ENCODE measurements at regions not wholly inside any gene's neighbourhood (a gene's known extent, or its start where the extent isn't known, plus 50 kb on each side); places are given as distances from the start of the nearest gene placed in this dataset.

GRCh38 chr13:47610687-47611086 is 390.4 kb downstream of the SUCLA2 start:
- Histone ChIP-seq H3K9ac (ENCODE audit: low read length in 5 of 5) (no peak overlapping the region), H3K4me1 (ENCODE audit: control insufficient read depth in 5 of 5, insufficient read depth in 5 of 5, low read length in 5 of 5) (no peaks in the 10 kb centered on the region), H3K4me3 (ENCODE audit: low read depth in 1 of 5, low read length in 5 of 5) (no peak overlapping the region), H3K27me3 (ENCODE audit: control insufficient read depth in 5 of 5, insufficient read depth in 4 of 5, low read length in 5 of 5) (no peaks in the 10 kb centered on the region), H3K9me3 (ENCODE audit: control insufficient read depth in 5 of 5, low read length in 5 of 5) (no peaks in the 10 kb centered on the region), H3K27ac (ENCODE audit: low read depth, low read length) (no peak overlapping the region), H3K36me3 (ENCODE audit: control insufficient read depth in 5 of 5, insufficient read depth in 5 of 5, low read length in 5 of 5) (no peaks in the 10 kb centered on the region)

- peaks cover 0 to 4% (median 0%) of the 10 kb centered on the region in 5 donors for H3K9me3 ChIP-seq (ENCODE audit: control insufficient read depth in 5 of 5, low read length in 5 of 5)
- H3K27me3 ChIP-seq (ENCODE audit: control insufficient read depth in 5 of 5, insufficient read depth in 4 of 5, low read length in 5 of 5): no peaks in the 10 kb centered on the region
- H3K4me1 ChIP-seq (ENCODE audit: control insufficient read depth in 5 of 5, insufficient read depth in 5 of 5, low read length in 5 of 5): no peaks in the 10 kb centered on the region
- no peak overlapping the region for H3K9ac ChIP-seq (ENCODE audit: low read length in 5 of 5)
- H3K36me3 ChIP-seq (ENCODE audit: control insufficient read depth in 5 of 5, insufficient read depth in 5 of 5, low read length in 5 of 5): no peaks in the 10 kb centered on the region
- H3K4me3 ChIP-seq (ENCODE audit: low read depth in 1 of 5, low read length in 5 of 5): no peak overlapping the region
- H3K27ac ChIP-seq (ENCODE audit: low read depth, low read length): no peak overlapping the region
Measured at GRCh38 chr13:47603365-47603764, 397.7 kb downstream of the SUCLA2 start.

GRCh38 chr13:47598340-47598911 is 402.6 kb downstream of the SUCLA2 start:
- peaks cover 0 to 13% (median 6%) of the 10 kb centered on the region in 5 donors for H3K9me3 ChIP-seq (ENCODE audit: control insufficient read depth in 5 of 5, low read length in 5 of 5)
- no peak overlapping the region for H3K9ac ChIP-seq (ENCODE audit: low read length in 5 of 5)
- H3K4me3 ChIP-seq (ENCODE audit: low read depth in 1 of 5, low read length in 5 of 5): no peak overlapping the region
- no peak overlapping the region for H3K27ac ChIP-seq (ENCODE audit: low read depth, low read length)
- H3K36me3 ChIP-seq (ENCODE audit: control insufficient read depth in 5 of 5, insufficient read depth in 5 of 5, low read length in 5 of 5): no peaks in the 10 kb centered on the region
- H3K27me3 ChIP-seq (ENCODE audit: control insufficient read depth in 5 of 5, insufficient read depth in 4 of 5, low read length in 5 of 5): no peaks in the 10 kb centered on the region
- H3K4me1 ChIP-seq (ENCODE audit: control insufficient read depth in 5 of 5, insufficient read depth in 5 of 5, low read length in 5 of 5): no peaks in the 10 kb centered on the region

- Histone ChIP-seq H3K9me3 (ENCODE audit: control insufficient read depth in 5 of 5, low read length in 5 of 5) (peaks cover 0 to 17% (median 6%) of the 10 kb centered on the region in 5 donors), H3K4me3 (ENCODE audit: low read depth in 1 of 5, low read length in 5 of 5) (no peak overlapping the region)
Measured at GRCh38 chr13:47594833-47595232, 406.2 kb downstream of the SUCLA2 start.

GRCh38 chr13:47592256-47592655 is 408.8 kb downstream of the SUCLA2 start:
- Histone ChIP-seq H3K27me3 (ENCODE audit: control insufficient read depth in 5 of 5, insufficient read depth in 4 of 5, low read length in 5 of 5) (no peaks in the 10 kb centered on the region), H3K4me3 (ENCODE audit: low read depth in 1 of 5, low read length in 5 of 5) (no peak overlapping the region), H3K27ac (ENCODE audit: low read depth, low read length) (no peak overlapping the region), H3K9ac (ENCODE audit: low read length in 5 of 5) (no peak overlapping the region), H3K9me3 (ENCODE audit: control insufficient read depth in 5 of 5, low read length in 5 of 5) (peaks cover 0 to 17% (median 6%) of the 10 kb centered on the region in 5 donors), H3K4me1 (ENCODE audit: control insufficient read depth in 5 of 5, insufficient read depth in 5 of 5, low read length in 5 of 5) (no peaks in the 10 kb centered on the region), H3K36me3 (ENCODE audit: control insufficient read depth in 5 of 5, insufficient read depth in 5 of 5, low read length in 5 of 5) (no peaks in the 10 kb centered on the region)

More at GRCh38 chr13:47594833-47595232, 406.2 kb downstream of the SUCLA2 start:
- Histone ChIP-seq H3K4me1 (ENCODE audit: control insufficient read depth in 5 of 5, insufficient read depth in 5 of 5, low read length in 5 of 5) (no peaks in the 10 kb centered on the region), H3K36me3 (ENCODE audit: control insufficient read depth in 5 of 5, insufficient read depth in 5 of 5, low read length in 5 of 5) (no peaks in the 10 kb centered on the region), H3K9ac (ENCODE audit: low read length in 5 of 5) (no peak overlapping the region), H3K27ac (ENCODE audit: low read depth, low read length) (no peak overlapping the region), H3K27me3 (ENCODE audit: control insufficient read depth in 5 of 5, insufficient read depth in 4 of 5, low read length in 5 of 5) (no peaks in the 10 kb centered on the region)

GRCh38 chr13:47588676-47589075 is 412.4 kb downstream of the SUCLA2 start:
- Histone ChIP-seq H3K27ac (ENCODE audit: low read depth, low read length) (no peak overlapping the region), H3K4me1 (ENCODE audit: control insufficient read depth in 5 of 5, insufficient read depth in 5 of 5, low read length in 5 of 5) (no peaks in the 10 kb centered on the region), H3K27me3 (ENCODE audit: control insufficient read depth in 5 of 5, insufficient read depth in 4 of 5, low read length in 5 of 5) (no peaks in the 10 kb centered on the region)

GRCh38 chr13:47572375-47572774 is 428.7 kb downstream of the SUCLA2 start:
- Histone ChIP-seq H3K4me1 (ENCODE audit: control insufficient read depth in 5 of 5, insufficient read depth in 5 of 5, low read length in 5 of 5) (no peaks in the 10 kb centered on the region), H3K9ac (ENCODE audit: low read length in 5 of 5) (no peak overlapping the region), H3K36me3 (ENCODE audit: control insufficient read depth in 5 of 5, insufficient read depth in 5 of 5, low read length in 5 of 5) (no peaks in the 10 kb centered on the region), H3K9me3 (ENCODE audit: control insufficient read depth in 5 of 5, low read length in 5 of 5) (peaks cover 3 to 43% (median 41%) of the 10 kb centered on the region in 5 donors), H3K27me3 (ENCODE audit: control insufficient read depth in 5 of 5, insufficient read depth in 4 of 5, low read length in 5 of 5) (no peaks in the 10 kb centered on the region), H3K4me3 (ENCODE audit: low read depth in 1 of 5, low read length in 5 of 5) (peak overlapping the region in 2 of 5 donors; percentile 5 to 26), H3K27ac (ENCODE audit: low read depth, low read length) (no peak overlapping the region)

More at GRCh38 chr13:47588676-47589075, 412.4 kb downstream of the SUCLA2 start:
- Histone ChIP-seq H3K9ac (ENCODE audit: low read length in 5 of 5) (no peak overlapping the region), H3K4me3 (ENCODE audit: low read depth in 1 of 5, low read length in 5 of 5) (no peak overlapping the region), H3K9me3 (ENCODE audit: control insufficient read depth in 5 of 5, low read length in 5 of 5) (peaks cover 0 to 6% (median 3%) of the 10 kb centered on the region in 5 donors), H3K36me3 (ENCODE audit: control insufficient read depth in 5 of 5, insufficient read depth in 5 of 5, low read length in 5 of 5) (no peaks in the 10 kb centered on the region)

GRCh38 chr13:47564041-47564440 is 437.0 kb downstream of the SUCLA2 start:
- no peak overlapping the region for H3K9ac ChIP-seq (ENCODE audit: low read length in 5 of 5)
- peaks cover 0 to 3% (median 2%) of the 10 kb centered on the region in 5 donors for H3K9me3 ChIP-seq (ENCODE audit: control insufficient read depth in 5 of 5, low read length in 5 of 5)
- no peaks in the 10 kb centered on the region for H3K36me3 ChIP-seq (ENCODE audit: control insufficient read depth in 5 of 5, insufficient read depth in 5 of 5, low read length in 5 of 5)
- no peaks in the 10 kb centered on the region for H3K27me3 ChIP-seq (ENCODE audit: control insufficient read depth in 5 of 5, insufficient read depth in 4 of 5, low read length in 5 of 5)
- H3K27ac ChIP-seq (ENCODE audit: low read depth, low read length): no peak overlapping the region
- no peaks in the 10 kb centered on the region for H3K4me1 ChIP-seq (ENCODE audit: control insufficient read depth in 5 of 5, insufficient read depth in 5 of 5, low read length in 5 of 5)
- no peak overlapping the region for H3K4me3 ChIP-seq (ENCODE audit: low read depth in 1 of 5, low read length in 5 of 5)

- H3K27me3 ChIP-seq (ENCODE audit: control insufficient read depth in 5 of 5, insufficient read depth in 4 of 5, low read length in 5 of 5): no peaks in the 10 kb centered on the region
Measured at GRCh38 chr13:47556703-47557102, 444.4 kb downstream of the SUCLA2 start.

GRCh38 chr13:47555235-47555634 is 445.8 kb downstream of the SUCLA2 start:
- no peaks in the 10 kb centered on the region for H3K27me3 ChIP-seq (ENCODE audit: control insufficient read depth in 5 of 5, insufficient read depth in 4 of 5, low read length in 5 of 5)
- no peak overlapping the region for H3K27ac ChIP-seq (ENCODE audit: low read depth, low read length)
- no peak overlapping the region for H3K4me3 ChIP-seq (ENCODE audit: low read depth in 1 of 5, low read length in 5 of 5)
- no peaks in the 10 kb centered on the region for H3K4me1 ChIP-seq (ENCODE audit: control insufficient read depth in 5 of 5, insufficient read depth in 5 of 5, low read length in 5 of 5)
- no peaks in the 10 kb centered on the region for H3K9me3 ChIP-seq (ENCODE audit: control insufficient read depth in 5 of 5, low read length in 5 of 5)
- H3K9ac ChIP-seq (ENCODE audit: low read length in 5 of 5): no peak overlapping the region
- no peaks in the 10 kb centered on the region for H3K36me3 ChIP-seq (ENCODE audit: control insufficient read depth in 5 of 5, insufficient read depth in 5 of 5, low read length in 5 of 5)

More at GRCh38 chr13:47556703-47557102, 444.4 kb downstream of the SUCLA2 start:
- no peak overlapping the region for H3K27ac ChIP-seq (ENCODE audit: low read depth, low read length)
- H3K4me3 ChIP-seq (ENCODE audit: low read depth in 1 of 5, low read length in 5 of 5): no peak overlapping the region
- no peaks in the 10 kb centered on the region for H3K36me3 ChIP-seq (ENCODE audit: control insufficient read depth in 5 of 5, insufficient read depth in 5 of 5, low read length in 5 of 5)
- no peak overlapping the region for H3K9ac ChIP-seq (ENCODE audit: low read length in 5 of 5)
- H3K4me1 ChIP-seq (ENCODE audit: control insufficient read depth in 5 of 5, insufficient read depth in 5 of 5, low read length in 5 of 5): no peaks in the 10 kb centered on the region
- H3K9me3 ChIP-seq (ENCODE audit: control insufficient read depth in 5 of 5, low read length in 5 of 5): no peaks in the 10 kb centered on the region

Measured in subcutaneous abdominal adipose tissue (tissue), 5 donors.